ENCODE measurements at regions not wholly inside any gene's neighbourhood (a gene's known extent, or its start where the extent isn't known, plus 50 kb on each side); places are given as distances from the start of the nearest gene placed in this dataset.

DNA sequence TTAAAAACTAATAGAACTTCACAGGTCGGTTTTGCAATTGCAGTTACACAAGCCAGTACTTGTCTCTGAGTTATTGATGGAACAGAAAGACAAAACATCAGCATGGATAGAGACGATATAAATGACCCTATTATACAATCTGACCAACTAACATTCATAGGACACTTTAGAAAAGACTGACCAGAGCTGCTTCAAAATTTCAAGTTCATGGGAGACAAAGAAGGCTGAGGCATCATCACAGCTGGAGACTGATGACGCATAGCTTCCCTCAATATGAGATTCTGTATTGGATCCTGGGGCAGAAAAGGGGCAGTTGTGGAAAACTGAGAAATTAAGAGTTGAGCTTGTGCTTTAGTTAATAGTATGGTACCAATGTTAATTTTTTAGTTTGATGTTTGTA, 174.0 kb downstream of the THBS2 start:
- no peak for DNase-seq

DNA sequence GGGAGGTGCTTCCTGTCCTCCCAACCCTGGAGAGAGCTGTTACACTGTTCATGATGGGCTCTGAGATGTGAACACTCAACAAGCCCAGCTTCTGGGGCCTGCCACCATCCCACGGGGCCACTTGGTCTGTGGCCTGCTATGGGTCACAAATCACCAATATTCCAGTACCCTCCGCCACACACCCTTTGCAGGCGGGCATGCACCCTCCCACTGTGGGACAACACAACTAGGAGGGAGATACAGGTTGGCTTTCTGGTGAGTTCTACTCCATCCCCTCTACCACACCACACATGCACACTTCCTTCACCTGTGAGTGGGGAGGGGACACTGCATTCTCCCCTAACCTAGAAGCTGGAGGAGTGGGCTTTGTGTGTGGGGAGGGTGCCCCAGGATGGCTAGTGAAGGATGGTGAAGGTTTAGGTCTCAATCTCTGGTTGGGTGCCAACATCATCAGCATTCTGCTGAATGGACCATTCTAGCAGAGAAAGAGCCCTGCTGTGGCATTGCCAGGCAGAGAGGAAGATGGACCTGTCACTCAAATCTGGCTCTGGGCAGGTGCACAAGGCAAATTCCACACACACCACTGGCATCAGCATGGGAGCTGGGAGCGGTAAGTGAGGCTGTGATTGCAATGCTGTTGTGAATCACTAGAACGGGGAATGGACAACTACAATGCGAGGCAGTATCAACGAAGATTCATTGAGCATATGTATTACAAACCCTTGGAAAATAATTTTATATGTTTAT, 175.1 kb downstream of the THBS2 start:
- DNase-seq = no peak

DNA sequence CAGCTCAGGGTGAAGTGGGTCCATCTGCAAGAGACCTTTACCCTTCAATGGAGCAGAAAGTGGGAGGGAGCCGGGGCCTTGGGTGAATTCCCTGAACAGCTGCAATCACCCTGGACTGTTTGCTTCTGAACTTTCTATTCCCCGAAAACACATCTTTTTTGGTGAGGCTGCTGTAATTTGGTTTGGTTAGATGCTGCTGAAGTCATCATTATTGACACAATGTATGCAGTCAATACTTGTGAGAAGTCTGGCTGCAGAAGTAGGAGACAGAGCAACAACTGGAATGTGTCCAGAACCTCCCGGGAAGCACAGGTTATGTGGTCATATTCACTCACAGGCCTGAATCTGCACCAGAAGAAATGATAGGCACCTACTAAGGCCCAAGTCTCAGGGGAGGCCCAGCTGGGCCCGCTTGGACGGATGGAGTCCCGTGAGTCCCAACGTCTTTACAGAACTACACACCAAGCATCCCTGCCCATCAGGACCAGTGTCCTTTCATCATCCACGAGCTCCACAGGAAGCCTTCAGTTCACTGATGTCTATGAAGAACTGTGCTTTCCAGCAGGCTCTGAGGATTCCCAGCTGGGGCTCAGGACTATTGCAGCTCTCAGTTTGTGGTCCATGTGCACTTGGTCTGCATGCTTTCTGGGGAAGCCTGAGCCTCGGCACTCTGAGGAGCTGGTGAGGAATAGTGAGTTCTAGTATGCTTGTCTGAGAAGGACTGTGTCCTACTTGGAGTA, 177.6 kb downstream of the THBS2 start:
- DNase-seq = no peak

DNA sequence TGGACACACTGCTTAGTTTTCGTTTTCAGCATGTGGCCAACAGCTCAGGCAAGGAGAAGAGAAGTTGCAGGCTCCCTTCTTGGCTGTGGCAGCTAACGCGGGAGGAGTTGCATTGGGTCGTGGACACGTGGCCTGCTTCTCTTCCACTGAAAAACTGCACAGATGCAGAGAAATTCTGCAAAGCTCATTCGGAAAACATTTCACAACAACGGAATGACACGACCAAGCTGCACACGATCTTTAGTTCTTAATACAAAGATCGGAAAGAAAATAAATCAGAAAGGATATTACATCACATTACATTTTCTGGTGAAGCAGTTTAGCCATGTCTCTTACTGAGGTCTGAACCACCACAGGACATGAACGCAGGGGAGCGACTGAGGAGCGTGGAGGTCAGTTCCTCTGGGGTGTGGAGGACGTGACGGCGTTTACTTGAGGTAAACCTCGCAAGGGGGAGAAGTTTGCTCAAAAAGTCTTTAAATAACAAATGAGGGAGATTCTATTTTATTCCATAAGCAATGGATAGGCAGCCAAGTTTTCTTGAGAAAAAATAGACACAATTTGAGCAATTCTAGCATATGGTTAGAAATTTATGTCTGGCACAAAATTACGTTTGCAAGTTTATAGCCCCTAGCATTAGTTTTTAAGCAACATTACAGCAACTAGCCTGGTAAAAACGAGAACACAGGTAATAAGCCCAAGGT, 178.3 kb downstream of the THBS2 start:
- DNase-seq = no peak

DNA sequence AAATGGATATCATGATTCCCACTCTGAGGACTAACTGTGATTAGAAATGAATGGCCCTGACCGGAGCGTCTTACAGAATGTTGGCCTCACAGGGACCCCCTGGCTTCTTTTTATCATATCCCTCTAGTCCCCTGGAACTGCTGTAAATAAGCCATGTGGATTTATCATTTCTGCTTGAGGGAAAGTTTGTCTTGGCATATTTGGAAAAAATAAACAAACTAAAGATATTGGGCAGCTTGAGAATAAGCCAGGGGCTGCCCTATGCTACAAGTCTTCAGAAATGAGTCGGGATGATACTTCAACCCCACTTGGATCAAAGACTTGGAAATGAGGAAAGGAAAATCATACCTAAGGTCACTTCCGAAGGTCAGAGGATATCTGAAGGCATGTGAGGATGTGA, 179.1 kb downstream of the THBS2 start:
- no peak for DNase-seq

DNA sequence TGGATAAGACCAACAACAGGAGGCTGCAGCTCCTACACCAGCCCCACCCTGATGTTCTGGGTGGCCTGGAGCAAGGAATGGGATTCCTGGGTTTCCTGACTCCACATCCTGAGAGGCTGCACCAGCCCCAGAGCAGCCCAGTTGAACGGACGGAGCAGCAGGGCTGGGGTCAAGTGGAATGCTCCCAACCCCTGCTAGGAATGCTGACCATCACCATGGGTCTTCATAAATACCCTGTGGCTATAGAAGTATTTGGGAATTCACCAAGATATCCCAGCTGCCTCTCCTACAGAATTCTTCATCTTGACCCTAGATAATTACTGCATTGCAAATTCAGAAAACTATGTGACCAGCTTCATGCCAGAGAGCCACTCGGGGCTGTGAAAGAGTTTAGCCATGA, 180.3 kb downstream of the THBS2 start:
- no peak for DNase-seq

DNA sequence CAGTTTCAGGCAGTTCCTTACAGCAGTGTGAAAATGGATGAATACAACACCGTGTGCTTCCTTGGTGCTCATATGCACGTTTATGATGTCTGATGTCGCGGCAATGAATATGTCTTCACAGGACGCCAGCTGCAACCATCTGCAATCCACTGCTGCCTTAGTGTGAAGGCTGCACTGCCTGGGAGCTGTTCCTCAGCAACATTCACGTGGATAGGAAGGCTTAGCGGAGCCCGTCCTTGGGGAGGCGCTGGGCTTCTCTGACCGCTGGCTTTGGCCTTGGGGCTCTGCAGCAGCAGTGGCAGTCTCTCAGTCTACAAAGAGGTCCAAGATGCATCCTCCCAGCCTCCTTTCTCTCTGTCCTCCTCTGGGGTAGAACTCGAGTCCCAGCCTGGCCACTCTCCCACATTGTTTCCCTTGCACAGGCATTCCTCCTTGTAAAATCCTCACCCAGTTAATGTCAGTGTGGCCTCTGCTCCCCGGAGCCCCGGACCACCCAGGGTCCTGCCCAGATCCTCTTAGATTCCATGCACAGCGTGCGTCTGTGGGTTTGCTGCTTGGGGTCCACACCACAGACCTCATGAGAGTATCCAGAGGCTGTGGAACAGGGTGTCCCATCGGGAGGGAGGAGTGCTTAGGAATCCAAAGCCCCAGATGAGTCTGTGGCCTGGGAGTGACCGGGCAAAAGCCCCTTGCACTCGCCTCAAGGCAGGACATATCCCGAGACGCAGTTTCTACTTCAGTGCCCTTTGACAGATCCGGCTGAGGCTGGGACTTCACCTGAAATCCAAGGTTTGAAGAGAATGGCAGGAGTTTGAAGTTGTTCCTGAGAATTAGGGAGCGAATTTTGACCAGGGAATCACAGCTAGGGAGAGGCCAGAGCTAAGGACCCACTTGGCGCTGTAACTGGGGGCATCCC, 181.3 kb downstream of the THBS2 start:
- no peak for DNase-seq

DNA sequence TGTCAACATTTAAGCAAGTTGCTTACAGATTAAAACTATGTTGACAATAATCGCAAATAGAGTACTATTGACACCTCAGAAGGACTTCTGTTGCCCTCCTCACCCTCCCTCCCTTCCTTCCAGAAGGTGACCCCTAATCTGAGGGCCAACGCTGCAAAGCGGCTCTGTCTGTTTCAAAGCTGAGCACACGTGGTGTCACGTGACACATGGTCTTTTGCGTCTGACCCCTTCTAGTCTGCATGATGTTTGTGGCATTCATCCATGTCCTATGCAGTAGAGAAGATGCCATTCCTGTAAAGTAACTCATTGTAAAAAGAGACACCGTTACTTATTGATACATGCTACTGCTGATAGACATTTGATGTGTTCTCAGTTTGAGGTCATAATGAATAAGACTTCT, 182.3 kb downstream of the THBS2 start:
- DNase-seq = no peak

DNA sequence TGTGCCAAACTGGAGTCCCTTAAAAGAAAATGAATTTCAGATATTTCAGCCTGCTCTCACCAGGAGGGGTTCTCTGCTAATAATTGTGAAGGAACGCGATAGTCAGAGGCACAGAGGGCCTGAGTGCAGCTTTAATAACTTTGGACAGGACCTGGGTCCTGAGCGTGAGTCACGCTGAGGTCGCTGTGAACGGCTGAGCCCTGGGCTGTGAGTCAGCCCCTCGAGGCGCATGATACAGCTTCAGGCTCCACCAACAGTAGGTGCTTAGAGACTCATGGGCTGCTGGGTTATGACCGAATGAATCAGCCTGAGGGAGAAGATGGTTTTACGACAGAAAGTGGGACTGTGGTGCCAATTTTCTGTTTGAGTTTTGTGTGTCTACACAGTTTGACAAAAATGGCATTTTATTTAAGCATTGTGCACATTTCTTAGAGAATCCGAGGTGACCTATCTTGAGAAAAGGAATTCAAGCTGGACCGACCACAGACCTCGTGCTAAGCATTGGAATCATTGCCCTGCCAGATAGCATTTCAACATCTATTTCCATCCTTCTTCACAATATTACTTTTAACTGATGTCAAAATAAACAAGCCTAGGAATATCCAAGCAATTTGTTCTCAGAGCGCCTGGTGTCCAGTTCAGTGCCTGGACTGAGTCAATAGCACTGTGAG, 183.0 kb downstream of the THBS2 start:
- DNase-seq = no peak

DNA sequence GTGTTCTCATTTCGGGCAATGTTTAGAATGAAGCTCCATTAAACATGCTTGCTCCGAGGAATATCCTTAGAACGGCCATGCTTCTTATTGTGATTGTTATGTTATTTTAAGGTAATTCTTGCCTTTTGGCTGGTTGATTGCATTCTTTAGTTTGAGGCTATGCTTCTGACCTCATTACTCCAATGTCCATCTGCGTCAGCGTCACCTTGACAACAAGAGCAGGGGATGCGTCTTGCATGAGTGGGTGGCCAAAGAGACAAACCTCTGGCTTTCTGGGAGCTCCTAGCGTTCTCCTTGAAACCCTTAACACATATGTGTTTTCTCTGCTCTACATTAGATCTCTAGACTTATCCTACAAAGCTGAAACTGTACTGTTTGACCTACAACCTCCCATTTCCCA, 184.3 kb downstream of the THBS2 start:
- DNase-seq = no peak

DNA sequence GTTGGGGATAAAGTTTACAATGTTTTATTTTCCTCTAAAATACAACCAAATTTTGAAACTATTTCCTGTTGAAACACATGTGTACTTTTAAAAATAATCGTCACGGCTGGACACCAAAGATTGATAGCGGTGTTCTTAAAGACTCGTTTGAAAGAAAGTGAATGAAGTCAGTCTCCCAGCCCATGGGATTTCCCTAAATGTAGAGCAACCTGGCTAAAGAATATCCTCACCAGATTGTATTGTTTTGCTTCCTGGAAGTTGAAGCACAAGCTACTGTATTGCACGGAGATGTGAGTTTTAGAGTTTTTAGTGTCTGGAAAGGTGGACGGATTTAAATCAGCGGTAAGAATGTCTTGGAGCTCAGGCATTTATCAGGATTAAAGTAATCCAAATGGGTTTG, 189.5 kb downstream of the THBS2 start:
- DNase-seq = no peak

DNA sequence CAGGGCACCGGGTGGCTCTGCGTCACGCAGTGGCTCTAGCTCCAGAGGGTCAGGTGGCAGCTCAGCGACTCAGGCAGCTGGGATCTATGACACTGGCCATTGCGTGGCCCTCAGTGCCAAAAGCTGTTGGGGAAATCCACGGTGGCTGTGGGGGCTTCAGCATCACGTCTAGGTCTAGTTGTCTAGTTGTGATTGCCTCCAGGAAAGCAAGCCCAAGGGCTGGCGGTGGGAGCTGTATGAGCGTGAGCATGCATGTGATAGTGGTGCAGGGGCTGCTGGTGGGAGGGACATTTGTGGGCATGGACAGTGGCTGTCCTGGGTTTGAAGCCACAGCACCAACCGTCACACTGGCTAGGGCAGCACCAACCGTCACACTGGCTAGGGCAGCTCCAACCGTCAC, 191.4 kb downstream of the THBS2 start:
- no peak for DNase-seq

DNA sequence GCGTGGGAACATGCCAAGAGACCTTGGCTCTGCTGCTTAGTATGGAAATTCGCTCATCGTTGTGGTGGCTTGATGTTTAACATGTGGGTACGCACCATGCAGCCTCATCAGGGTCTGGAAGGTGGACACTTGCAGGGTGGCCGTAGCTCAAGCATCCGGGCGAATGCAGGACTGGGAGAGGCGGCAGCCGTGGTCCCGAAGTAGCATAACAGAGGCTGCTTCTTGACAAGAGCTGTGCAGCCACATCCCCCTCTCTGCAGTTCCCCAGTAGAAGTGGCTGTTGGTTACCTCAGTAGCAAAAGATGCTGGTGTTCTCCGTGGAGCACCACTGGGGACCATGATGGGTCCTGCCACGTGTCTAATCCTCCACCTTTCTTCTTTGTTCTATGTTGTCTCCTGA, 195.0 kb downstream of the THBS2 start:
- no peak for DNase-seq

DNA sequence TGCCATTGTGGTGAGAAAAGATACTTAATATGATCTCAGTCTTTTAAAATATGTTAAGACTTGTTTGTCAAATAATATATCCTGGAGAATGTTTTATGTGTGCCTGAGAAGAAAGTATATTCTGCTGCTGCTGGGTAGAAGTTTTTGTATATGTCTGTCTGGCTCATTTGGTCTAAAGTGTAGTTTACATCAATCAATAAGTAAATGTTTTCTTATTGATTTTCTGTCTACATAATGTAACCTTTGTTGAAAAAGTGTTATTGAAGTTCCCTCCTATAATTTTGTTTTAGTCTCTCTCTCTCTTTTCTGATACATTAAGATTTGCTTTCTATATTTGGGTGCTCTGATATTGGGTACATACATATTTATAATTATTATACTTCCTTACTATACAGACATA, 201.2 kb downstream of the THBS2 start:
- DNase-seq = no peak

DNA sequence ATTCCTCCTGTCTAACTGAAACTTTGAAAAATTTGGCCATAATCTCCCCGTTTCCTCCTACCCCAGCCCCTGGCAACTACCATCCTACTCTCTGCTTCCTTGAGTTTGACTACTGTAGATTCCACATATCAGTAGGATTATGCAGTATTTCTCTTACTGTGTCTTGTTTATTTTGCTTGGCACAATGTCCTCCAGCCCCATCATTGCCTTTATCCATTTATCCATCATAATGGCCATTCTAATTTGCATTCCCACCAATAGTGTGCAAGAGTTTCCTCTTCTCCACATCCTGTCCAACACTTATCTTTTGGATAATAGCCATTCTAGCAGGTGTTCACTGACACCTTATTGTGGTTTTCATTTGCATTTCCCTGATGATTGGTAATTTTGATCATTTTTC, 202.3 kb downstream of the THBS2 start:
- no peak for DNase-seq

DNA sequence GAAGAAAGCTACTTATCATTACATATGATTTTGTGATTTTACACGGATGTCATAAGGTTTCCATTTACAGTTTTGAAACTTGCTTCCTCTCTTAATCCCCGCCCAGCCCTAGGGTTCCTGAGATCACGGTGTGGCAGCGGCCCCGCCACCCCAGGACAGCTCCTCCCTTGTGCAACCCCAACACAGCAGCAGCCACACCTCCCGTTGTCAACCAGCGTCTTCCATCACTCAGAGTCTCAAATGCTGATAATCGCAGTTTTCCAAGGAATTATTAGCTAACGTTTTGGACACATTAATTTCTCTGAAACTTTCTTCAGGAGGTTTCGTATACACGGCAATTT, 204.8 kb downstream of the THBS2 start:
- DNase-seq = no peak

DNA sequence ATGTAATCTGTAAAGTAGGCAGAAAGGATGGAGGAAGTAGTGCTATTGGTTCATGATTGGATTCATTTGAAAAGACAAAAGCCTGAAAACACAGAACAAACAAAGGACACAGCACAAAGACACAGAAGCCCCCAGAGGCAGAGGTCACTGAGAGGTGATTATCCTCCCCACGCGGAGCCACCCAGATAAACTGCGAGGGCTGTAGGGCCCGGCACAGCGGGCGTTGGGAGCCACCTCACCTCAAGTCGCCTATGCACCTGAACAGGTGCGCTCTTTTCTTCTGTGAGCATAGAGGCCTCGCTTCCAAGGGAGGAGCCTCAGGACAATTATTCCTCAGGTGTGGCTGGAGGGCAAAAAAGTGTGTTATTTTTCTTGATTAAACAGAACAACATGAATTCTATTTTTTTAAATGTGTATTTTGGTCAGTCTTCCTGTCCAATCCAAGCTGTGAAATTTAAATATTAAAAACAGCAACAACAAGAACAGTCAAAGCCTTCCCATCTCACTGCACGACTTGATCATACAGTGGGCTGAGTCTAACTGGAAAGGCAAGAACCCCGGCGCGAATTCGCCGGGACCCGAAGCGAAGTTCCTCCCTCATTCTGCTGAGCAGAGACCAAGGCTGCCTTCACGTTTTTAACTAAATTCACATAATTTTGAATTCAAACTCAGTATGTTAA, 205.3 kb downstream of the THBS2 start:
- no peak for DNase-seq

DNA sequence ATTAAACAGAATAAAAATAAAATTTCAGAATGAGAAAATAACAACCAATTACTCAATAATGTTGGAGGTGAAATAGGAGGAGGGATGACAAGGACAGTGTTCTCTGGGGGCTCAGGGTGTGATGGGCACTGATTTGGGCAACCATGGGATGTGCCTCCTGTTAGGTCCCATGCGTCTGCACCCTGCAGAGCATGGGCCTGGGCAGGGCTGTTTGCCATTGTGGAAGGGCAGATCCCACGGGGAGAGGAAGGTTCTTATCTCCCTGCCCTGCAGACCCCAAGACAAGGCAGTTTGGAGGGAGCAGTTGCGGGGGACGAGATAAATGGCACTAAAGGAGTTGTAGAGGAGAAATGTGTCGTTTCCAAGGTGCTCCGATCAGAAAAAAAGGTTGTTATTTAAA, 206.3 kb downstream of the THBS2 start:
- DNase-seq = no peak

DNA sequence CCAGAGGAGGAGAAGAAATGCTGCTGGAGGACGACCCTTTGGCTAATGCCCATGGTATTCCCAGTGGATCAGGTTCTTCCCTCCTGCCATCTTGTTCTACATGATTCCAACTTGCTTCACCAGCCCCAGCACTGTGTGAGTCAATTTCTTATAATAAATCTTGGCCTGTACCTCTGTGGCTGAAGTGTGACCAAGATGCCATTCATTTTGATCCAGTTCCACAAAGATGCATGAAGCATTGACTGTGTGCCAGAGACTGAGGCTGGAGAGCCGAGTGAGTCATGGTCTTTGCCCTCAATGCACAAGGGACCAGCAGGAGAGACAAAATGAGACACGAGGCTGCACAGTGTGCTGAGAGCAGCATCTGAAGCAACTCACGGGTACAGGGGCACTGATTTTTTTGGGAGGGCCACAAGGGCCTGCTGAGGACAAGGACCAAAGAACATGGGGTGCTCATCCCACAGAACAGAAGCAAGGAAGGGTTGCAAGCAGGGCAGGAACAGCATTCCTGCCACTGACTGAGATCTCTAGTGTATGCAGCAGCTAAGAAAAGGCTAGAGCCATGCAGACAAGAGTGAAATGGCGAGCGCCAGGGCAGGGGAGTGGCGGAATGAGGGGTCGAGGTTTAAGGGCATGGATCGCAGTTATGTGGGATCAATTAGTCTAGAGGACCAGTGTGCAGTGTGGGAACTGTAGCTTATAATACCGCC, 207.0 kb downstream of the THBS2 start:
- DNase-seq = no peak

DNA sequence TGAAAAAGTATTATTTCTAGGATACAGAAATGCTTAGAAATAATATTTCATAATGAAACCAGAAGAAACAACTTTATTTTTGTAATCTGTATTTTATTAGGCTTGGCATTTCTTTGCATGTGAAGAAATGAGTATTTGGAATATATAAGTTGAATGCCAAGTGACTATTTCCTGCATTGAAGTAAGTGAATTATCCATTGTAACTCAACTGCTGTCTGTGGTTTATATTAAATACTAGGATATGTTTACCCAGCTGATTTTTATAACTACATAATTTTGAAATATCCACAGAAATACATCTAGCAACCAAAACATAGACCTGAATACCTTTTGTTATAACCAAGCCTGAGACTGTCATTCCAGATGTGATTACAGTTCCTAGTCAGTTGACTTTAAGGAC, 207.6 kb downstream of the THBS2 start:
- no peak for DNase-seq

DNA sequence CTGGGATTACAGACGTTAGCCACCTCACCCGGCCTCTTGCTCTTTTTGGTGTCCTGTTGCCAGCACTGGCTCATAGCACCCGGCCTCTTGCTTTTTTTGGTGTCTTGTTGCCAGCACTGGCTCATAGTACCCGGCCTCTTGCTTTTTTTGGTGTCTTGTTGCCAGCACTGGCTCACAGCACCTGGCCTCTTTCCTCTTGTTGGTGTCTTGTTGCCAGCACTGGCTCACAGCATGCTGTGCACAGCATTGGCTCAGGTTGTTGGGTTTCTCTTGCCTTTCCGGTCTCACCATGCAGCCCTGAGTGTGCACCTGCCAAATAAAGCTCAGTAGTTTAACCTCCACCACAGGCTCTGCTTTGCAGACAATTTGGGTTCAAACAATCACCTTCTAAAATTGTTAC, 208.2 kb downstream of the THBS2 start:
- no peak for DNase-seq

Data from midbrain (tissue), 1 donor.